ENCODE measurements at regions not wholly inside any gene's neighbourhood (a gene's known extent, or its start where the extent isn't known, plus 50 kb on each side); places are given as distances from the start of the nearest gene placed in this dataset.

- Mint-ChIP-seq H3K27me3 (ENCODE audit: low read depth) (peaks cover 11% of the 10 kb centered on the region), H3K27ac (no peak overlapping the region), H3K4me1 (no peaks in the 10 kb centered on the region), H3K36me3 (ENCODE audit: low read depth) (no peaks in the 10 kb centered on the region), H3K4me3 (no peak overlapping the region), H3K9me3 (peaks cover 9% of the 10 kb centered on the region)
- no peak for TF ChIP-seq CTCF (IDR thresholded peaks at IDR 0.05; ENCODE audit: unreplicated experiment in 3 of 3)
Observed at GRCh38 chr6:5930143-5930770, 76.5 kb downstream of the NRN1 start.

GRCh38 chr6:5923840-5924239 is 82.9 kb downstream of the NRN1 start:
- peaks cover 4% of the 10 kb centered on the region for H3K36me3 Mint-ChIP-seq (ENCODE audit: low read depth)
- no peak overlapping the region for H3K27ac Mint-ChIP-seq
- no peaks in the 10 kb centered on the region for H3K27me3 Mint-ChIP-seq (ENCODE audit: low read depth)
- peaks cover 10% of the 10 kb centered on the region for H3K9me3 Mint-ChIP-seq
- H3K4me3 Mint-ChIP-seq = no peak overlapping the region
- TF ChIP-seq CTCF (IDR thresholded peaks at IDR 0.05; ENCODE audit: unreplicated experiment in 3 of 3) = no peak
- H3K4me1 Mint-ChIP-seq = peaks cover 5% of the 10 kb centered on the region

- TF ChIP-seq CTCF (IDR thresholded peaks at IDR 0.05; ENCODE audit: unreplicated experiment in 3 of 3) = no peak
- peaks cover 4% of the 10 kb centered on the region for H3K36me3 Mint-ChIP-seq (ENCODE audit: low read depth)
- H3K27me3 Mint-ChIP-seq (ENCODE audit: low read depth) = no peaks in the 10 kb centered on the region
- H3K9me3 Mint-ChIP-seq = peaks cover 10% of the 10 kb centered on the region
- H3K4me3 Mint-ChIP-seq = no peak overlapping the region
- H3K27ac Mint-ChIP-seq = no peak overlapping the region
- peaks cover 5% of the 10 kb centered on the region for H3K4me1 Mint-ChIP-seq
Observed at GRCh38 chr6:5922230-5922629, 84.5 kb downstream of the NRN1 start.

GRCh38 chr6:5909721-5910120 is 97.0 kb downstream of the NRN1 start:
- H3K4me1 Mint-ChIP-seq = peaks cover 5% of the 10 kb centered on the region
- H3K9me3 Mint-ChIP-seq = peaks cover 19% of the 10 kb centered on the region
- H3K27me3 Mint-ChIP-seq (ENCODE audit: low read depth) = no peaks in the 10 kb centered on the region
- H3K36me3 Mint-ChIP-seq (ENCODE audit: low read depth) = no peaks in the 10 kb centered on the region
- H3K4me3 Mint-ChIP-seq = no peak overlapping the region
- no peak overlapping the region for H3K27ac Mint-ChIP-seq
- no peak for TF ChIP-seq CTCF (IDR thresholded peaks at IDR 0.05; ENCODE audit: unreplicated experiment in 3 of 3)

GRCh38 chr6:5906842-5907241 is 99.9 kb downstream of the NRN1 start:
- H3K4me3 Mint-ChIP-seq = no peak overlapping the region
- H3K9me3 Mint-ChIP-seq = peaks cover 8% of the 10 kb centered on the region
- H3K36me3 Mint-ChIP-seq (ENCODE audit: low read depth) = no peaks in the 10 kb centered on the region
- no peak for TF ChIP-seq CTCF (IDR thresholded peaks at IDR 0.05; ENCODE audit: unreplicated experiment in 3 of 3)
- H3K27me3 Mint-ChIP-seq (ENCODE audit: low read depth) = no peaks in the 10 kb centered on the region
- H3K4me1 Mint-ChIP-seq = peaks cover 5% of the 10 kb centered on the region
- no peak overlapping the region for H3K27ac Mint-ChIP-seq

GRCh38 chr6:5906340-5906670 is 100.4 kb downstream of the NRN1 start:
- Mint-ChIP-seq H3K9me3 (peaks cover 8% of the 10 kb centered on the region), H3K36me3 (ENCODE audit: low read depth) (no peaks in the 10 kb centered on the region), H3K4me1 (peaks cover 5% of the 10 kb centered on the region), H3K4me3 (no peak overlapping the region), H3K27me3 (ENCODE audit: low read depth) (no peaks in the 10 kb centered on the region), H3K27ac (no peak overlapping the region)
- no peak for TF ChIP-seq CTCF (IDR thresholded peaks at IDR 0.05; ENCODE audit: unreplicated experiment in 3 of 3)
